ENCODE measurements at regions not wholly inside any gene's neighbourhood (a gene's known extent, or its start where the extent isn't known, plus 50 kb on each side); places are given as distances from the start of the nearest gene placed in this dataset.

GRCh38 chr9:86648156-86648827 is 294.1 kb upstream of the TUT7 start:
- H3K9me2 ChIP-seq (replicated peaks; ENCODE audit: control insufficient read depth, low read length), result no peaks in the 10 kb centered on the region
- H3K27ac ChIP-seq (ENCODE audit: low read depth, low read length), result no peak overlapping the region
- TF ChIP-seq EZH2phosphoT487 (IDR thresholded peaks at IDR 0.05; ENCODE audit: borderline replicate concordance, low read length), result no peak
- no peak for TF ChIP-seq CTCF (IDR thresholded peaks at IDR 0.05; ENCODE audit: low read depth, low read length, poor library complexity, severe bottlenecking)
- H3F3A ChIP-seq (ENCODE audit: control insufficient read depth, insufficient read depth), result no peaks in the 10 kb centered on the region
- no peaks in the 10 kb centered on the region for H3K9me3 ChIP-seq (ENCODE audit: control insufficient read depth, insufficient read depth, low read length)
- H3K4me3 ChIP-seq (ENCODE audit: low read length), result no peak overlapping the region
- no peaks in the 10 kb centered on the region for H3K36me3 ChIP-seq (ENCODE audit: control insufficient read depth, low read length)
- H3K79me2 ChIP-seq (ENCODE audit: control insufficient read depth, low read length), result no peaks in the 10 kb centered on the region
- peaks cover 6% of the 10 kb centered on the region; the same call in 1 of the 2 replicates for H3K4me1 ChIP-seq (ENCODE audit: control insufficient read depth, low read length)
- no peak overlapping the region for H3K4me2 ChIP-seq (ENCODE audit: low read length)
- H4K20me1 ChIP-seq (ENCODE audit: control insufficient read depth, insufficient read depth, low read depth, low read length), result no peaks in the 10 kb centered on the region
- H3K27me3 ChIP-seq (ENCODE audit: control insufficient read depth, low read length), result no peaks in the 10 kb centered on the region

GRCh38 chr9:86645303-86645702 is 291.1 kb upstream of the TUT7 start:
- peaks cover 6% of the 10 kb centered on the region; the same call in 1 of the 2 replicates for H3K4me1 ChIP-seq (ENCODE audit: control insufficient read depth, low read length)
- no peak overlapping the region for H3K4me3 ChIP-seq (ENCODE audit: low read length)
- no peaks in the 10 kb centered on the region for H3K36me3 ChIP-seq (ENCODE audit: control insufficient read depth, low read length)
- H3K79me2 ChIP-seq (ENCODE audit: control insufficient read depth, low read length), result no peaks in the 10 kb centered on the region
- H3K27me3 ChIP-seq (ENCODE audit: control insufficient read depth, low read length), result no peaks in the 10 kb centered on the region
- H3F3A ChIP-seq (ENCODE audit: control insufficient read depth, insufficient read depth), result no peaks in the 10 kb centered on the region
- no peaks in the 10 kb centered on the region for H4K20me1 ChIP-seq (ENCODE audit: control insufficient read depth, insufficient read depth, low read depth, low read length)
- H3K9me3 ChIP-seq (ENCODE audit: control insufficient read depth, insufficient read depth, low read length), result no peaks in the 10 kb centered on the region
- H3K9me2 ChIP-seq (replicated peaks; ENCODE audit: control insufficient read depth, low read length), result no peaks in the 10 kb centered on the region
- TF ChIP-seq EZH2phosphoT487 (IDR thresholded peaks at IDR 0.05; ENCODE audit: borderline replicate concordance, low read length) (no peak), CTCF (IDR thresholded peaks at IDR 0.05; ENCODE audit: low read depth, low read length, poor library complexity, severe bottlenecking) (no peak)
- H3K27ac ChIP-seq (ENCODE audit: low read depth, low read length), result no peak overlapping the region
- H3K4me2 ChIP-seq (ENCODE audit: low read length), result no peak overlapping the region

- no peaks in the 10 kb centered on the region for H3K79me2 ChIP-seq (ENCODE audit: control insufficient read depth, low read length)
- no peaks in the 10 kb centered on the region for H3K4me1 ChIP-seq (ENCODE audit: control insufficient read depth, low read length)
- no peaks in the 10 kb centered on the region for H3K27me3 ChIP-seq (ENCODE audit: control insufficient read depth, low read length)
- no peaks in the 10 kb centered on the region for H4K20me1 ChIP-seq (ENCODE audit: control insufficient read depth, insufficient read depth, low read depth, low read length)
- no peaks in the 10 kb centered on the region for H3K9me3 ChIP-seq (ENCODE audit: control insufficient read depth, insufficient read depth, low read length)
- TF ChIP-seq CTCF (IDR thresholded peaks at IDR 0.05; ENCODE audit: low read depth, low read length, poor library complexity, severe bottlenecking) (no peak), EZH2phosphoT487 (IDR thresholded peaks at IDR 0.05; ENCODE audit: borderline replicate concordance, low read length) (no peak)
- no peak overlapping the region for H3K4me2 ChIP-seq (ENCODE audit: low read length)
- no peaks in the 10 kb centered on the region for H3K9me2 ChIP-seq (replicated peaks; ENCODE audit: control insufficient read depth, low read length)
- no peaks in the 10 kb centered on the region for H3F3A ChIP-seq (ENCODE audit: control insufficient read depth, insufficient read depth)
- H3K27ac ChIP-seq (ENCODE audit: low read depth, low read length), result no peak overlapping the region
- no peaks in the 10 kb centered on the region for H3K36me3 ChIP-seq (ENCODE audit: control insufficient read depth, low read length)
- no peak overlapping the region for H3K4me3 ChIP-seq (ENCODE audit: low read length)
These were observed 290.4 kb upstream of the TUT7 start for GRCh38 chr9:86644675-86645034.

All from DOHH2 (cell line).